SJCRH30 (cell line): ENCODE measurements at regions not wholly inside any gene's neighbourhood (a gene's known extent, or its start where the extent isn't known, plus 50 kb on each side); places are given as distances from the start of the nearest gene placed in this dataset.
"Not testable (repeated sequence)": the region's sequence is repeated elsewhere in the genome, so short reads cannot be mapped to it uniquely, and the experiment has no call there.

Experiments
- DNase-seq, 2 experiments: peaks; one replicate each; pipeline ENCODE4 v3.0.0-alpha.2; 2015 to 2020
- H3K27ac ChIP-seq: fragments of 250-450 bp; sonication (Bioruptor Pico); 2 replicates; pipeline ENCODE4 v1.5.1; 2020; ENCODE audit warnings: mild to moderate bottlenecking, moderate library complexity
- H3K27me3 ChIP-seq: fragments of 250-450 bp; sonication (Bioruptor Pico); 2 replicates; pipeline ENCODE4 v1.5.1; 2020; ENCODE audit warnings: mild to moderate bottlenecking, moderate library complexity
- H3K36me3 ChIP-seq: fragments of 250-450 bp; sonication (Bioruptor Pico); 2 replicates; pipeline ENCODE4 v1.5.1; 2020; ENCODE audit warnings: mild to moderate bottlenecking, moderate library complexity
- H3K4me1 ChIP-seq: fragments of 250-450 bp; sonication (Bioruptor Pico); 2 replicates; pipeline ENCODE4 v1.5.1; 2020; ENCODE audit warnings: mild to moderate bottlenecking, moderate library complexity
- H3K4me3 ChIP-seq: fragments of 250-450 bp; sonication (Bioruptor Pico); 2 replicates; pipeline ENCODE4 v1.5.1; 2020; ENCODE audit warnings: mild to moderate bottlenecking, moderate library complexity
- H3K9me3 ChIP-seq: fragments of 250-450 bp; sonication (Bioruptor Pico); replicated peaks from 2 replicates; pipeline ENCODE4 v1.5.1; 2020; ENCODE audit warnings: mild to moderate bottlenecking, moderate library complexity

GRCh38 chr2:131654107-131654506, 126.4 kb downstream of the CCDC74A start:
- not testable (repeated sequence) for H3K36me3 ChIP-seq, DNase-seq, H3K27me3 ChIP-seq, H3K4me1 ChIP-seq, H3K27ac ChIP-seq, H3K9me3 ChIP-seq, H3K4me3 ChIP-seq

- Histone ChIP-seq H3K4me1 (no peaks in the 10 kb centered on the region), H3K9me3 (no peaks in the 10 kb centered on the region), H3K27ac (no peak overlapping the region), H3K4me3 (no peak overlapping the region), H3K36me3 (no peaks in the 10 kb centered on the region), H3K27me3 (no peaks in the 10 kb centered on the region)
- DNase-seq: no peak
Observed at GRCh38 chr2:131656816-131657633, 129.3 kb downstream of the CCDC74A start.

- DNase-seq: no peak
- Histone ChIP-seq H3K27ac (no peak overlapping the region), H3K9me3 (no peaks in the 10 kb centered on the region), H3K27me3 (no peaks in the 10 kb centered on the region), H3K4me3 (no peak overlapping the region), H3K36me3 (no peaks in the 10 kb centered on the region), H3K4me1 (no peaks in the 10 kb centered on the region)
Observed at GRCh38 chr2:131657895-131658768, 130.4 kb downstream of the CCDC74A start.

GRCh38 chr2:131658769-131659131, 131.1 kb downstream of the CCDC74A start:
- Histone ChIP-seq H3K4me3 (no peak overlapping the region), H3K36me3 (no peaks in the 10 kb centered on the region), H3K27ac (no peak overlapping the region), H3K4me1 (no peaks in the 10 kb centered on the region), H3K27me3 (no peaks in the 10 kb centered on the region), H3K9me3 (no peaks in the 10 kb centered on the region)
- no peak for DNase-seq

GRCh38 chr2:131659168-131659572, 131.5 kb downstream of the CCDC74A start:
- no peaks in the 10 kb centered on the region for H3K4me1 ChIP-seq
- no peaks in the 10 kb centered on the region for H3K27me3 ChIP-seq
- H3K36me3 ChIP-seq: no peaks in the 10 kb centered on the region
- no peak overlapping the region for H3K27ac ChIP-seq
- H3K9me3 ChIP-seq: no peaks in the 10 kb centered on the region
- H3K4me3 ChIP-seq: no peak overlapping the region
- no peak for DNase-seq

- DNase-seq, H3K27me3 ChIP-seq, H3K9me3 ChIP-seq, H3K4me1 ChIP-seq, H3K36me3 ChIP-seq, H3K4me3 ChIP-seq, H3K27ac ChIP-seq: not testable (repeated sequence)
Observed at GRCh38 chr2:131661101-131661782, 133.6 kb downstream of the CCDC74A start.

- not testable (repeated sequence) for H3K4me1 ChIP-seq, H3K36me3 ChIP-seq, H3K27me3 ChIP-seq, H3K4me3 ChIP-seq, H3K27ac ChIP-seq, H3K9me3 ChIP-seq, DNase-seq
Observed at GRCh38 chr2:131661884-131662535, 134.3 kb downstream of the CCDC74A start.

- H3K27ac ChIP-seq, H3K4me1 ChIP-seq, H3K27me3 ChIP-seq, H3K4me3 ChIP-seq, DNase-seq, H3K9me3 ChIP-seq, H3K36me3 ChIP-seq: not testable (repeated sequence)
Observed at GRCh38 chr2:131663501-131663900, 135.8 kb downstream of the CCDC74A start.

- DNase-seq, H3K36me3 ChIP-seq, H3K4me3 ChIP-seq, H3K27me3 ChIP-seq, H3K27ac ChIP-seq, H3K9me3 ChIP-seq, H3K4me1 ChIP-seq: not testable (repeated sequence)
Observed at GRCh38 chr2:131665716-131666115, 138.0 kb downstream of the CCDC74A start.

GRCh38 chr2:131668794-131669540, 141.3 kb downstream of the CCDC74A start:
- H3K27ac ChIP-seq, H3K4me1 ChIP-seq, H3K27me3 ChIP-seq, H3K36me3 ChIP-seq, H3K9me3 ChIP-seq, H3K4me3 ChIP-seq: not testable (repeated sequence)
- DNase-seq: peak; percentile 42 to 51

GRCh38 chr2:131671841-131672470, 144.3 kb downstream of the CCDC74A start:
- not testable (repeated sequence) for H3K4me3 ChIP-seq, H3K27ac ChIP-seq, H3K9me3 ChIP-seq, H3K36me3 ChIP-seq, DNase-seq, H3K4me1 ChIP-seq, H3K27me3 ChIP-seq

- not testable (repeated sequence) for H3K27me3 ChIP-seq, H3K36me3 ChIP-seq, H3K4me3 ChIP-seq, H3K9me3 ChIP-seq, H3K27ac ChIP-seq, H3K4me1 ChIP-seq
- peak; percentile 61 to 65 for DNase-seq
Observed at GRCh38 chr2:131672471-131673399, 145.0 kb downstream of the CCDC74A start.
